ENCODE measurements at regions not wholly inside any gene's neighbourhood (a gene's known extent, or its start where the extent isn't known, plus 50 kb on each side); places are given as distances from the start of the nearest gene placed in this dataset.

DNA sequence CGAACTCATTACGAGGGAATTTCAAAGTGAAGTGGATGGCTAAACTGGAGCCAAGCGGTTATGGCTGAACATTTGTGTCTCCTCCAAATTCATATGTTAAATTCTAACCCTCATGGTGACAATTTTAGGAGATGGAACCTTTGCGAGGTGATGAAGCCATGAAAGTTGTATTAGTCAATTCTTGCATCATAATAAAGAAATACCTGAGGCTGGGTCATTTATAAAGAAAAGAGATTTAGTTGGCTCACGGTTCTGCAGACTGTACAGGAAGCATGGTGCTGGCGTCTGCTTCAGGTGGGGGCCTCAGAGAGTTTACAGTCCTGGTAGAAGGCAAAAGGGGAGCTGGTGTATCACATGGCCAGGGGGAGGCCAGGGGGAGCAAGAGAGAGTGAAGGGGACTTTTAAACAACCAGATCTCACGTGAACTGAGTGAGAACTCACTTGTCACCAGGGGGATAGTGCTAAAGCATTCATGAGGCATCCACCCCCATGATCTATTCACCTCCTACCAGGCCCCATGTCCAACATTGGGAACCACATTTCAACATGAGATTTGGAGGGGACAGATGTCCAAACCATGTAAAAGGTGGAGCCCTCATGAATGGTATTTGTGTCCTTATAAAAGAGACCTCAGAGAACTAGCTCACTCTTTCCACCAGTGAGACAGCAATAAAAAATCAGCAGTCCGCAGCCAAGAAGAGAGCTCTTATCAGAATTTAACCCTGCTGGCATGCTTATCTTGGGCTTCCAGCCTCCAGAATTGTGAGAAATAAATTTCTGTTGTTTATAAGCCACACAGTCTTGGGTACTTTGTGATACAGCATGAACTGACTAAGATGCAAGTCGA, 143.4 kb downstream of the MTRR start:
- no peak for DNase-seq (ENCODE audit: low read depth in 1 of 2, low spot score in 1 of 2)
- in situ Hi-C loops (cut with HindIII; ENCODE audit: low pct_unique_long_range_greater_than_20kb, low sequenced_read_pairs), result no loop called here
- no peak for TF ChIP-seq JUND (IDR thresholded peaks at IDR 0.05; ENCODE audit: low read depth)

DNA sequence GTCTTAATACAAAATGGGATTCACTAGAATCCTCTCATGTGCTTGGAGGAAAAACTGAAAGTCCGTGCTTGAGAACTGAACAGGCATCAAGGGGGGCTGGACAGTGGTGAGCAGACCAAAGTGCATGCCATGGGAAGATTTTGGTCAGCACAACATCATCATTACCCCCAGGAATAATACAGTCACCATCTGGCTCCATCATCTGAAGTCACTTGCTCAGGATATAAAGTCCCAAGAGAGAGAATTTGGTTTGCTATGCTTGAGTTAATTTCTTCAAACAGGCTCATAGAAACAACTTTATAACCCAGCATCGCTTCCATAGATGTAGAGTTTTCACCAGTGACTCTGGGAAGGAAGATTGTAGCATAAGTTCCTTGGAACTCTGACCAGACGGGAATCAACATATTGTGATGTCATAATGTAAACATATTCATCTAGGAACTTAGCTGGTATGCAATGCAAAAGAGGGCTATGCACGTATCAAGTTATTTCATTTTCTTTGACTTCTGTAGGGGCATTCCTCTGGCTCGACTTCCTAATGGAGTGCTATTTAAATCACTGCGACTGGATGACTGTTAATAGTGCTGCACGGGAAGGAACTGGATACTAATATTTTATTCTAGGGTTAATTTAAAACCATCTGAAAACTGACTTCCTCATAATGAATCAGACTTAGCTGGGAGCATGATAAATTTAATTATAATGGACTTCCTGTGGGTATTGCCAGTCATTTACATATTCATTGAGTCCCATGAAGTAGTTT, 145.2 kb downstream of the MTRR start:
- TF ChIP-seq JUND (IDR thresholded peaks at IDR 0.05; ENCODE audit: low read depth), result no peak
- DNase-seq (ENCODE audit: low read depth in 1 of 2, low spot score in 1 of 2), result no peak
- in situ Hi-C loops (cut with HindIII; ENCODE audit: low pct_unique_long_range_greater_than_20kb, low sequenced_read_pairs), result no loop called here

DNA sequence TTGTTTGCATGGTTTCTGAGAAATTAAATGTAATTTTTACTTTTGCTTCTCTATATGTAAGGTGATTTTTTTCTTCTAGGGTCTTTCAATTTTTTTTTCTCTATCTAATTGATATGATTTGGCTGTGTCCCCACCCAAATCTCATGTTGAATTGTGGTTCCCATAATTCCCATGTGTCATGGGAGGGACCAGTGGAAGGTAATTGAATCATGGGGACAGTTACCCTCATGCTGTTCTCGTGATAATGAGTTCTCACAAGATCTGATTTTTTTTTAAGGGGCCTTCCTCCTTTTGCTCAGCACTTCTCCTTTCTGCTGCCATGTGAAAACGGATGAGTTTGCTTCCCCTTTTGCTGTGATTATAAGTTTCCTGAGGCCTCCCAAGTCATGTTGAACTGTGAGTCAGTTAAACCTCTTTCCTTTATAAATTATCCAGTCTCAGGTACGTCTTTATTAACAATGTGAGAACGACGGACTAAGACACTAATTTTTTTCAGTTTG, 150.8 kb downstream of the MTRR start:
- no peak for TF ChIP-seq JUND (IDR thresholded peaks at IDR 0.05; ENCODE audit: low read depth)
- DNase-seq (ENCODE audit: low read depth in 1 of 2, low spot score in 1 of 2), result no peak
- in situ Hi-C loops (cut with HindIII; ENCODE audit: low pct_unique_long_range_greater_than_20kb, low sequenced_read_pairs), result no loop called here

DNA sequence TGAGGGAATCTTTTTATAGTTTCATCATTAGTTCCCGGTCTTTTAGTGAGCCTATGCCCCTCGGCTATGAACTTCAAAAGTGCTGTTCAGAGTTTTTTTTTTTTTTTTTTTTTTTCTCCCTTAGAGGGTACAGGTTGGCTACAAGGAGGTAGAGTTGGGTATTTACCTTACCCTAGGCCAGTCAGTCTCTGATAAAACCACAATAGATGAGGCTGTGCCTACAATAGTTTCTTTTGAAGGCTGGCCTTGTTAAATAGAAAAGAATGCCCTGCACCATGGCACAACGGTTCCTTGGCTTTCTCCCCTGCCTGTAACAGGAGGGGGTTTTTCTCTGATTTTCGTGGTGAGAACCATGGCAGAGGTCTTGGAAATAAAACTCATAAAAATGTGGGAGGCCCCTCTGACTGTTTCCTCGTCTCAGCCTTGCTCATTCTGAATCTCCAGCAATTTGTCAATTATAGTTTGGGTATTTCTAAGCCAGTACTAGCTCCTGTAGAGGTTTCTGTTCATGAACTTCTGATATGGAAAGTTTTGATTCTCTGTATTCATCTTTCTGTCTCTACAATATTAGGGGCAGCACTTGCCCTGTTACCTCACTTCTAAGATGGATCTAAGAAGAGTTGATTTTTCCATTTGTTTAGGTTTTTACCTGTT, 152.0 kb downstream of the MTRR start:
- TF ChIP-seq JUND (IDR thresholded peaks at IDR 0.05; ENCODE audit: low read depth), result no peak
- in situ Hi-C loops (cut with HindIII; ENCODE audit: low pct_unique_long_range_greater_than_20kb, low sequenced_read_pairs), result no loop called here
- DNase-seq (ENCODE audit: low read depth in 1 of 2, low spot score in 1 of 2), result no peak

DNA sequence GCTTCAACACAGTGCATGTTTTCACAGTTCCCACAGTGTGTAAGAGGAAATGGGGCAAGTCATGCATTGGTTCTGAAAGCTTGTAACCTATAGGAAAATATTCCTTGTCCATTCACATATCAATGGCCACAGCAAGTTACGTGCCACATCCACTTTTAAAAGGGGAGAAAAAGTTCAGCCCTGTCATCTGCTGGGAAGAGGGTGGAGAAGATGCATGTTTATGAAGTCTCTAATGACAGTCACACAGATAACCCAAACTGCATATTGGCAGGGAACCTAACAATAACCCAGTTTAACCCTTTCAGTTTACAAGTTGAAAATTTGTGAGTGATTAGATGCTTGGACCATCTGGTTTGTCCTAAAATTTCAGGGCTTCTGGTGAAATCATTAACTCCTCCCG, 159.3 kb downstream of the MTRR start:
- TF ChIP-seq JUND (IDR thresholded peaks at IDR 0.05; ENCODE audit: low read depth), result no peak
- in situ Hi-C loops (cut with HindIII; ENCODE audit: low pct_unique_long_range_greater_than_20kb, low sequenced_read_pairs), result no loop called here
- DNase-seq (ENCODE audit: low read depth in 1 of 2, low spot score in 1 of 2), result no peak

DNA sequence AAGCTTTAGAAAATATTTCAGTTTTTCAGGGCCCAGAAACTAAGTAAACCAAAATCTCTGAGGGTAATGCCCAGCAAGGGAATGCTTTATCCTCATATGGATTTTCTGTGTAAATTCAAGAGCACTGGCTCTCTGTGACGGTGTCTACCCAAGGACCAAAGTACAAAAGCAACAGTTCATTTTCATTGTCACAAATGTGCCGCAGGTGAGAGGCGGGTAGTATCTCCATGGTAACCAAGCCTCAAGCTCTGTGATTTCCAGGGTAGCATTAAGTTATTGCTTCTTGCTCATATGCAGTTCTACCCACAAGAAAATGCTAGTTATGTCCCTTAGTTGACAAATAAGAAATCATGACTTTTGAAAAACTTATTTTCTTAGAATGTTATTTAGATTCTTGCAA, 164.3 kb downstream of the MTRR start:
- no peak for TF ChIP-seq JUND (IDR thresholded peaks at IDR 0.05; ENCODE audit: low read depth)
- DNase-seq (ENCODE audit: low read depth in 1 of 2, low spot score in 1 of 2), result no peak
- in situ Hi-C loops (cut with HindIII; ENCODE audit: low pct_unique_long_range_greater_than_20kb, low sequenced_read_pairs), result no loop called here

DNA sequence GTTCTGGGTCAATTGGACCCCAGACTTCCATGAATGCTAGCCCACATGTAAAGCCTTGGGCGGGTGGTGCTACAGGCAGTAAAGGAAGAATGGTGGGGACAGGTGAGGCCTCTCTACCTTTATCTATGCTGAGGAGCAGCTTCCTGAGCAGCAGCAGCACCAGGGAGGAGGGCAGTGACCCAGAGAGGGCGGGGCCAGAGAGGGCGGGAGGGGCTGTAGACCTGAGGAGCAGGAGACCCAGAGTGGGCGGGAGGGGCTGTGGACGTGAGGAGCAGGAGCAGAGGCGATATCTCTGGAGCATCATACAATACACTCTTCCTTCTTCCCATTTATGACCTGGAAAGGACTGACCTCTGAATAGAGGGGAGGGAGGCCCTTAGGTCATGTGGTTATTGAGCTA, 165.9 kb downstream of the MTRR start:
- in situ Hi-C loops (cut with HindIII; ENCODE audit: low pct_unique_long_range_greater_than_20kb, low sequenced_read_pairs), result no loop called here
- no peak for TF ChIP-seq JUND (IDR thresholded peaks at IDR 0.05; ENCODE audit: low read depth)
- no peak for DNase-seq (ENCODE audit: low read depth in 1 of 2, low spot score in 1 of 2)

DNA sequence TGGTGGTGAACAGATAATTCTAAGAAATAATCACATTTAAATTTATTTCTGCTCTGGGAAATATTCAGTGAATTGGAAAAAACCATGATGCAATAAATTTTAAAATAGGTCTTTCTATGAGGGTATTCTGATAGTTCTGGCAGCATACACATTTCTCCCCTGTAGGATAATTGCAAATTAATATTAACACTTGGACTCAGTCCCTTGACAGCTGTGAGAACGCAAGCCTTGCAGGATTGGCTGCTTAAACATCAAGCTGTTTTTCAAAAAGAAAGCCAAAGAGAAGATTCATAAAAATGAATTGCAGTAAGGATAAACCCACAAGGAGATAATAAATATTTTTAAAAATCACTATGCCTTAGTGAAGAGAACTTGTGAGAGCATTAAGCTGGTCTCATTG, 180.0 kb downstream of the MTRR start:
- in situ Hi-C loops (cut with HindIII; ENCODE audit: low pct_unique_long_range_greater_than_20kb, low sequenced_read_pairs), result no loop called here
- DNase-seq (ENCODE audit: low read depth in 1 of 2, low spot score in 1 of 2), result no peak
- TF ChIP-seq JUND (IDR thresholded peaks at IDR 0.05; ENCODE audit: low read depth), result no peak

DNA sequence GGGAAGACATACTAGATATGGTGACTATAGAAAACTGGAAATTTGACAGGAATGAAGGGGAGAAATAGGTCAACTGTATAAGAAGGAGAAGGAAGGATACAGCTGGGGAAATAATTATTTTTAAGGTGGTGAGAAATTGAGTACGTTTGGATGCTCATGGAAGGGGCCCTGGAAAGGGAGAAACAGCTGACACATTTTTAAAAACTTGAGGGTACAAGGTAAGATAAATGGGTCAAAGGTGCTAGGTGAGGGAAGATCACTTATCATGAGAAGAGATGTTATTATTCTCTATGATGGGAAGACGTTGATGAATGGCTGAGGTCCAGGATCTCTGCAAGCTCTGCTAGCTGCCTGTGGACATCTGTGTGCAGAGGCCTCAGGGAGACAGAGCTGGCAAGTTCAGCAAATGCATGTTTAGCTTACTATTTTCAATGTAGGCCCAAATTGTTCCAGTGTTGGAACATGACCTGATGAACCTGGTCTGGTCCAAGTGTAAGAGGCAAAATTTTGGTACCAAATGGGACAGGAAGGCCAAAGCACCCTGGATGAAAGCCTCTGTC, 181.7 kb downstream of the MTRR start:
- TF ChIP-seq JUND (IDR thresholded peaks at IDR 0.05; ENCODE audit: low read depth), result no peak
- no peak for DNase-seq (ENCODE audit: low read depth in 1 of 2, low spot score in 1 of 2)
- in situ Hi-C loops (cut with HindIII; ENCODE audit: low pct_unique_long_range_greater_than_20kb, low sequenced_read_pairs), result no loop called here

DNA sequence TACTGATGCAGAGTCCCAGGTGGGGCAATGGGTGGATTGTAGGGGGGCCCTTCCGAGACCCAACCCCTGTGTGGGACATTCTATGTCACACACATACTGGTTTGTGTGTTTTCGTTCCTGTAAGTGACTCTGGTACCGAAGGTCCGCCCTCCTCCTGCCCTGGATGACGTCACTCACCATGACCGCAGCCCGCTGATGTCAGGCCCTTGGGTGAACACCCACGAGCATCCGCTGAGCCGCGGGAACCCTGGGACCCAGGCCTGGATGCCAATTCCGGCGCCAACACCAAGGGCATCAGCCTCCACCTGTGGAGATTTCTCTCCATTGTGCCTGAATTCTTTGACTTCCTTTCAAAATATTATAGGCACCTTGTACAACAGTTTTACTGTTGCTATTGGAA, 184.3 kb downstream of the MTRR start:
- TF ChIP-seq JUND (IDR thresholded peaks at IDR 0.05; ENCODE audit: low read depth), result no peak
- no peak for DNase-seq (ENCODE audit: low read depth in 1 of 2, low spot score in 1 of 2)
- in situ Hi-C loops (cut with HindIII; ENCODE audit: low pct_unique_long_range_greater_than_20kb, low sequenced_read_pairs), result no loop called here

DNA sequence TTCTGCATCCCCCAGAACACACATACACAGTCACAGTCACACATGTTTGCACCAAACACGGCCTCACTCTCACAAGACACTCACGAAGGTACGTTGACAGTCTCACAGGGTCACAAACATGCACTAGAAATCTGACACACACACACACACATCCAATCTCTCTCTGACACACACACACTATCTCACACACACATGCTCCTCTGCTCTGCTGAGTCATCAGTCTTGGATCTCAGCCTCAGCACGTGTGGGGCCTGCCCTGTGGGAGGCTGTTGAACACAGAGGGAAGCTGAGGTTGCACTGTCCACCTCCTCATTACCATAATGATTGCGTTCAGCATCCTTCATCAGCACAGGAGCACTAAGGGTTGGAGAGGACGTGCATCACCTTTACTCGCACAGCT, 188.8 kb downstream of the MTRR start:
- DNase-seq (ENCODE audit: low read depth in 1 of 2, low spot score in 1 of 2), result no peak
- in situ Hi-C loops (cut with HindIII; ENCODE audit: low pct_unique_long_range_greater_than_20kb, low sequenced_read_pairs), result no loop called here

DNA sequence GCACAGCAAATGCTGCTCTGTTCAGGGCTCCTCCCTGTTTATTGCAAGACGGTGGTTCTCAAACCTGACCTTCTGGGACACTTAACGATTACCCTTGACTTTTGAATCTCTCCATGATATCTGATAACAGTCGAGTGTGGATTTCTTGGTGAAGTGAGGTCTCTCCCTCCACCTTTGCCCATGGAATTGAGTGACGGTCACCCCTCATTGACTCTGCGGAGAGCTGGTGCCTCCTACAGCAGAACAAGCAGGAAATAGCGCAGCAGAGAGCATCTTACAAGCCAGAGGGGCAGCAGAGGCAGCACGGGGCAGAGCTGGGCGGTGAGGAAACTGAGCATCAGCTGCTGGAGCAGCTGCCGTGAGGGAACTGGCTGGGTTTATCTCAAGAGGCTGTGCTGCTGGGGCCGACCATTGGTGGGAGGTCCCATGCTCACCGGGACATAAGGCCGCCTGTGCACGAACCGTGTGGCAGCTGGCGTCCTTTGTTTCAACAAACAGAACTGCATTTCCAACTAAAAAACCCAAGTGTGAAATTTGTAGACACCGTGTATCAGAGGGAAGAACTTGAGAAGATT, 189.8 kb downstream of the MTRR start:
- TF ChIP-seq JUND (IDR thresholded peaks at IDR 0.05; ENCODE audit: low read depth), result no peak
- no peak for DNase-seq (ENCODE audit: low read depth in 1 of 2, low spot score in 1 of 2)
- in situ Hi-C loops (cut with HindIII; ENCODE audit: low pct_unique_long_range_greater_than_20kb, low sequenced_read_pairs), result no loop called here

More for the DNA sequence above, 188.8 kb downstream of the MTRR start:
- no peak for TF ChIP-seq JUND (IDR thresholded peaks at IDR 0.05; ENCODE audit: low read depth)
